AG08396 (cell line): ENCODE measurements at regions not wholly inside any gene's neighbourhood (a gene's known extent, or its start where the extent isn't known, plus 50 kb on each side); places are given as distances from the start of the nearest gene placed in this dataset.

Experiments used
- DNase-seq: peaks from one replicate; pipeline ENCODE4 v3.0.0; 2012; ENCODE audit warnings: low spot score, mixed read lengths

- peak; percentile 17 for DNase-seq
Observed at GRCh38 chr2:19488009-19488691, 129.7 kb upstream of the OSR1 start.

GRCh38 chr2:19484736-19485135, 126.3 kb upstream of the OSR1 start:
- DNase-seq: no peak

GRCh38 chr2:19480673-19481072, 122.2 kb upstream of the OSR1 start:
- no peak for DNase-seq

GRCh38 chr2:19479666-19480065, 121.2 kb upstream of the OSR1 start:
- no peak for DNase-seq

- no peak for DNase-seq
Observed at GRCh38 chr2:19478409-19478808, 120.0 kb upstream of the OSR1 start.

GRCh38 chr2:19476327-19476726, 117.9 kb upstream of the OSR1 start:
- no peak for DNase-seq

- DNase-seq: peak; percentile 4
Observed at GRCh38 chr2:19474128-19474527, 115.7 kb upstream of the OSR1 start.

- no peak for DNase-seq
Observed at GRCh38 chr2:19473350-19473749, 114.9 kb upstream of the OSR1 start.

- DNase-seq: no peak
Observed at GRCh38 chr2:19472391-19472978, 114.1 kb upstream of the OSR1 start.

- DNase-seq: no peak
Observed at GRCh38 chr2:19471491-19471890, 113.1 kb upstream of the OSR1 start.

GRCh38 chr2:19465978-19466377, 107.6 kb upstream of the OSR1 start:
- DNase-seq: no peak

- DNase-seq: no peak
Observed at GRCh38 chr2:19462256-19462645, 103.8 kb upstream of the OSR1 start.

GRCh38 chr2:19461504-19462255, 103.3 kb upstream of the OSR1 start:
- DNase-seq: no peak

GRCh38 chr2:19460761-19461160, 102.3 kb upstream of the OSR1 start:
- DNase-seq: no peak

- no peak for DNase-seq
Observed at GRCh38 chr2:19458427-19459003, 100.1 kb upstream of the OSR1 start.

GRCh38 chr2:19457809-19458208, 99.4 kb upstream of the OSR1 start:
- DNase-seq: no peak

GRCh38 chr2:19456705-19457309, 98.4 kb upstream of the OSR1 start:
- no peak for DNase-seq

- no peak for DNase-seq
Observed at GRCh38 chr2:19454125-19454524, 95.7 kb upstream of the OSR1 start.

- DNase-seq: no peak
Observed at GRCh38 chr2:19442731-19443130, 84.3 kb upstream of the OSR1 start.

- DNase-seq: no peak
Observed at GRCh38 chr2:19439081-19439480, 80.7 kb upstream of the OSR1 start.

GRCh38 chr2:19435815-19436214, 77.4 kb upstream of the OSR1 start:
- DNase-seq: no peak

- DNase-seq: no peak
Observed at GRCh38 chr2:19434413-19434812, 76.0 kb upstream of the OSR1 start.

- no peak for DNase-seq
Observed at GRCh38 chr2:19426941-19427340, 68.5 kb upstream of the OSR1 start.
